NCI-H2029 (cell line): ENCODE measurements at regions not wholly inside any gene's neighbourhood (a gene's known extent, or its start where the extent isn't known, plus 50 kb on each side); places are given as distances from the start of the nearest gene placed in this dataset.
"Not testable (repeated sequence)": the region's sequence is repeated elsewhere in the genome, so short reads cannot be mapped to it uniquely, and the experiment has no call there.

Experiments used
- DNase-seq: peaks from one replicate; lab custom pipeline; 2025; lab: John Stamatoyannopoulos, UW

GRCh38 chr1:166698771-166699170 is 140.5 kb upstream of the POGK start:
- no peak for DNase-seq

- no peak for DNase-seq
Observed at GRCh38 chr1:166699613-166700012, 139.7 kb upstream of the POGK start.

- no peak for DNase-seq
Observed at GRCh38 chr1:166700696-166701095, 138.6 kb upstream of the POGK start.

GRCh38 chr1:166701603-166702100 is 137.6 kb upstream of the POGK start:
- DNase-seq = no peak

GRCh38 chr1:166703141-166703540 is 136.1 kb upstream of the POGK start:
- no peak for DNase-seq

- no peak for DNase-seq
Observed at GRCh38 chr1:166703726-166704462, 135.4 kb upstream of the POGK start.

- DNase-seq = no peak
Observed at GRCh38 chr1:166705376-166706289, 133.6 kb upstream of the POGK start.

- no peak for DNase-seq
Observed at GRCh38 chr1:166716620-166717019, 122.7 kb upstream of the POGK start.

GRCh38 chr1:166721145-166721544 is 118.1 kb upstream of the POGK start:
- no peak for DNase-seq

GRCh38 chr1:166730299-166730888 is 108.9 kb upstream of the POGK start:
- no peak for DNase-seq

- DNase-seq = no peak
Observed at GRCh38 chr1:166738140-166738539, 101.1 kb upstream of the POGK start.

GRCh38 chr1:166738873-166739272 is 100.4 kb upstream of the POGK start:
- no peak for DNase-seq

- no peak for DNase-seq
Observed at GRCh38 chr1:166740668-166741276, 98.5 kb upstream of the POGK start.

- no peak for DNase-seq
Observed at GRCh38 chr1:166763318-166763717, 76.0 kb upstream of the POGK start.

- DNase-seq = no peak
Observed at GRCh38 chr1:166766942-166767341, 72.3 kb upstream of the POGK start.

- not testable (repeated sequence) for DNase-seq
Observed at GRCh38 chr1:166784646-166785045, 54.6 kb upstream of the POGK start.

GRCh38 chr1:166785987-166786386 is 53.3 kb upstream of the POGK start:
- DNase-seq = no peak

- no peak for DNase-seq
Observed at GRCh38 chr1:166789286-166789685, 50.0 kb upstream of the POGK start.
